Loucy (cell line): ENCODE measurements at regions not wholly inside any gene's neighbourhood (a gene's known extent, or its start where the extent isn't known, plus 50 kb on each side); places are given as distances from the start of the nearest gene placed in this dataset.

Experiments used
- H2AFZ ChIP-seq: fragments of 200-600 bp; sonication (generic); 2 replicates; pipeline ENCODE4 v1.6.0; 2016; ENCODE audit warnings: antibody characterized with exemption, mild to moderate bottlenecking, low read length, moderate library complexity
- H3F3A ChIP-seq: fragments of 200-600 bp; 2 replicates; pipeline ENCODE4 v1.6.0; 2016; ENCODE audit warnings: antibody characterized with exemption, low read depth, mild to moderate bottlenecking
- H3K27me3 ChIP-seq: fragments of 200-600 bp; sonication (generic); 2 replicates; pipeline ENCODE4 v1.6.1; 2014; ENCODE audit warnings: low read length, mild to moderate bottlenecking; ENCODE audit not compliant: insufficient read depth, poor library complexity, severe bottlenecking
- H3K36me3 ChIP-seq: fragments of 200-600 bp; sonication (generic); 2 replicates; pipeline ENCODE4 v1.6.1; 2016; ENCODE audit warnings: low read length; ENCODE audit not compliant: insufficient read depth
- H3K4me1 ChIP-seq: fragments of 200-600 bp; sonication (generic); 2 replicates; pipeline ENCODE4 v1.5.1; 2014; ENCODE audit warnings: low read length, mild to moderate bottlenecking; ENCODE audit not compliant: insufficient read depth, poor library complexity, severe bottlenecking
- H3K4me2 ChIP-seq: fragments of 200-600 bp; sonication (generic); 2 replicates; pipeline ENCODE4 v1.6.0; 2014; ENCODE audit warnings: antibody characterized with exemption, low read length, low read depth, mild to moderate bottlenecking; ENCODE audit not compliant: poor library complexity, severe bottlenecking
- H3K4me3 ChIP-seq: fragments of 200-600 bp; sonication (generic); 2 replicates; pipeline ENCODE4 v1.5.1; 2014; ENCODE audit warnings: low read length, mild to moderate bottlenecking, mixed read lengths; ENCODE audit not compliant: poor library complexity, severe bottlenecking
- H3K79me2 ChIP-seq: fragments of 200-600 bp; sonication (generic); 2 replicates; pipeline ENCODE4 v1.6.1; 2014; ENCODE audit warnings: low read length; ENCODE audit not compliant: insufficient read depth
- H3K9ac ChIP-seq: fragments of 200-600 bp; sonication (generic); 2 replicates; pipeline ENCODE4 v1.6.0; 2014; ENCODE audit warnings: mild to moderate bottlenecking, low read depth, low read length, moderate library complexity; ENCODE audit not compliant: poor library complexity, severe bottlenecking
- H3K9me2 ChIP-seq: fragments of 200-600 bp; sonication (generic); replicated peaks from 2 replicates; pipeline ENCODE4 v1.6.1; 2016; ENCODE audit warnings: low read depth, low read length, mixed read lengths
- H3K9me3 ChIP-seq: fragments of 200-600 bp; sonication (generic); 2 replicates; pipeline ENCODE4 v1.6.1; 2014; ENCODE audit warnings: mild to moderate bottlenecking, antibody characterized with exemption, low read length, low read depth; ENCODE audit not compliant: insufficient read depth
- H4K20me1 ChIP-seq: fragments of 200-600 bp; sonication (generic); 2 replicates; pipeline ENCODE4 v1.6.0; 2014; ENCODE audit warnings: antibody characterized with exemption, low read length, mild to moderate bottlenecking; ENCODE audit not compliant: insufficient read depth, poor library complexity, severe bottlenecking
- CTCF ChIP-seq: fragments of 200-600 bp; sonication (generic); conservative IDR thresholded peaks from 2 replicates; pipeline ENCODE4 v1.5.1; 2014; ENCODE audit warnings: mild to moderate bottlenecking, antibody characterized with exemption, low read length
- EZH2phosphoT487 ChIP-seq: fragments of 200-600 bp; IDR thresholded peaks from 2 replicates; pipeline ENCODE4 v1.6.1; 2018; ENCODE audit warnings: antibody characterized with exemption, mild to moderate bottlenecking, moderate library complexity, borderline replicate concordance

- no peaks in the 10 kb centered on the region for H3K79me2 ChIP-seq
- H3K36me3 ChIP-seq: no peaks in the 10 kb centered on the region
- H3K9me2 ChIP-seq: no peaks in the 10 kb centered on the region
- H3K9ac ChIP-seq: no peak overlapping the region
- H3K4me1 ChIP-seq: no peaks in the 10 kb centered on the region
- H3K4me3 ChIP-seq: no peak overlapping the region
- TF ChIP-seq CTCF: no peak
- no peak for TF ChIP-seq EZH2phosphoT487
- no peak overlapping the region for H2AFZ ChIP-seq
- no peaks in the 10 kb centered on the region; the same call in 1 of the 2 replicates for H3K9me3 ChIP-seq
- H3K27me3 ChIP-seq: no peaks in the 10 kb centered on the region
- no peaks in the 10 kb centered on the region for H4K20me1 ChIP-seq
- no peaks in the 10 kb centered on the region for H3F3A ChIP-seq
- H3K4me2 ChIP-seq: no peak overlapping the region
Observed at GRCh38 chr5:6918255-6918654, 205.0 kb downstream of the TENT4A start.

DNA sequence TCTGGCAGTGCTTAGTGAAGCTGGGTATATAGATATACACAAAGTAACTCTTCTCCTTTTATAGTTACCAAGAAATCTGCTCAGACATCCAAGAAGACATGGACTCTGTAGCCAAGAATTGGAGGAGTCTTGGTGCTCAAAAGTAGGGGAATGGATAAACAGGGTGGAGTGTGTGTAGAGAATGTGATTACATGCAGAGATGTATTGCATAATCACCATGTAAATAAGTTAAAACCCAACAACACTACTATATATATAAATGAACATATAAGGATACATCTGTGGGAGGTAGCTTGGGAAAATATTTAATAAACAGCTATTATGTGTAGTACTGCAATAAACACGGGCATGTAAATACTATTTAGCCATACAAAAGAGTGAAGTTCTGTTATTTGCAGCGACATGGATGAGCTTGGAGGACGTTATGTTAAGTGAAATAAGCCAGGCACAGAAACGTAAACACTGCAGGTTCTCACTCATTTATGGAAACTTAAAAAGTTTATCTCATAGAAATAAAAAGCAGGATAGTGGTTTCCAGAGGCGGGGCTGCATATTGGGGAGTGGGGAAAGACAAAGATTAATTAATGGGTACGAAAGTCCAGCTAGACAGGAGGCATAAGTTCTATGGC lies 207.5 kb downstream of the TENT4A start:
- no peaks in the 10 kb centered on the region for H3K4me1 ChIP-seq
- no peaks in the 10 kb centered on the region for H3F3A ChIP-seq
- TF ChIP-seq EZH2phosphoT487: no peak
- H4K20me1 ChIP-seq: no peaks in the 10 kb centered on the region
- H3K27me3 ChIP-seq: no peaks in the 10 kb centered on the region
- H3K9ac ChIP-seq: no peak overlapping the region
- no peaks in the 10 kb centered on the region for H3K9me2 ChIP-seq
- H2AFZ ChIP-seq: no peak overlapping the region
- no peaks in the 10 kb centered on the region; the same call in 1 of the 2 replicates for H3K9me3 ChIP-seq
- H3K36me3 ChIP-seq: no peaks in the 10 kb centered on the region
- no peak overlapping the region for H3K4me3 ChIP-seq
- H3K4me2 ChIP-seq: no peak overlapping the region
- H3K79me2 ChIP-seq: no peaks in the 10 kb centered on the region

DNA sequence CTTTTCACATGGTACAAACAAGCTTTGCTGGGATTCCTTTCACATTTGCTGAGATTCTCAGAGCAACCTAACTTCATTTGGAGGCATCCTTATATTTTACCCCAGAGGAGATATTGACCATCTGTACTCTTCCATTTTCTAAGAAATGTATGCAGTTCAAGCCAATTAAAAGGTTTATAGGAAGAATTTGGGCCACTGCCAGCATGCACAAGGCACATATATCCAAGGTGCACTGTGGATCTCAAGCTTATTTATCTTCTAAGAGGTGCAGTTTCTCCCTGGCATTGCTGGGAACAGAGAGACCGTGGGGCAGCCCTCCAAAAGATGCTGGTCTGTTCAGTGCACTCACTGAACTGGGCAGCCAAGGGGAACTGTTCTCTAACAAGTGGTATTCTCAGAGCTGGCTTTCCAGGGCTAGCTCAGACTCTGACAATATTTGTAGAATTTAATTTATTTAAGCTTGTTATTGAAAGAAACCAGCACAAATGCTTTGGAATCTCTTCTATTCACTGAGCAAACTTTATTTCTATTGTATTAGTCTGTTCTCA lies 213.3 kb downstream of the TENT4A start:
- no peak overlapping the region for H3K9ac ChIP-seq
- no peaks in the 10 kb centered on the region for H3K36me3 ChIP-seq
- no peaks in the 10 kb centered on the region for H3K27me3 ChIP-seq
- no peak overlapping the region for H3K4me3 ChIP-seq
- TF ChIP-seq EZH2phosphoT487 (no peak), CTCF (no peak)
- no peaks in the 10 kb centered on the region for H3K9me3 ChIP-seq
- H3K79me2 ChIP-seq: no peaks in the 10 kb centered on the region
- no peaks in the 10 kb centered on the region for H3F3A ChIP-seq
- no peaks in the 10 kb centered on the region for H4K20me1 ChIP-seq
- H3K4me2 ChIP-seq: no peak overlapping the region
- no peaks in the 10 kb centered on the region for H3K9me2 ChIP-seq
- H3K4me1 ChIP-seq: no peaks in the 10 kb centered on the region
- no peak overlapping the region for H2AFZ ChIP-seq

GRCh38 chr5:6936031-6936430 lies 222.8 kb downstream of the TENT4A start:
- Histone ChIP-seq H3K4me3 (no peak overlapping the region), H3K9me3 (no peaks in the 10 kb centered on the region), H2AFZ (no peak overlapping the region), H3K4me2 (no peak overlapping the region), H3K36me3 (no peaks in the 10 kb centered on the region), H3K4me1 (no peaks in the 10 kb centered on the region), H3F3A (no peaks in the 10 kb centered on the region), H3K27me3 (no peaks in the 10 kb centered on the region), H4K20me1 (no peaks in the 10 kb centered on the region), H3K79me2 (no peaks in the 10 kb centered on the region), H3K9ac (no peak overlapping the region), H3K9me2 (no peaks in the 10 kb centered on the region)
- TF ChIP-seq EZH2phosphoT487 (no peak), CTCF (no peak)
